HL-60/S4 (cell line): ENCODE measurements at regions not wholly inside any gene's neighbourhood (a gene's known extent, or its start where the extent isn't known, plus 50 kb on each side); places are given as distances from the start of the nearest gene placed in this dataset.
"Not testable (repeated sequence)": the region's sequence is repeated elsewhere in the genome, so short reads cannot be mapped to it uniquely, and the experiment has no call there.

Source experiments
- in situ Hi-C: fragments of 300-500 bp; cut with MboI; formaldehyde crosslinking; loops from 2 replicates; pipeline ENCODE4 v1.14.3; 2022; ENCODE audit warnings: low sequenced_read_pairs

DNA sequence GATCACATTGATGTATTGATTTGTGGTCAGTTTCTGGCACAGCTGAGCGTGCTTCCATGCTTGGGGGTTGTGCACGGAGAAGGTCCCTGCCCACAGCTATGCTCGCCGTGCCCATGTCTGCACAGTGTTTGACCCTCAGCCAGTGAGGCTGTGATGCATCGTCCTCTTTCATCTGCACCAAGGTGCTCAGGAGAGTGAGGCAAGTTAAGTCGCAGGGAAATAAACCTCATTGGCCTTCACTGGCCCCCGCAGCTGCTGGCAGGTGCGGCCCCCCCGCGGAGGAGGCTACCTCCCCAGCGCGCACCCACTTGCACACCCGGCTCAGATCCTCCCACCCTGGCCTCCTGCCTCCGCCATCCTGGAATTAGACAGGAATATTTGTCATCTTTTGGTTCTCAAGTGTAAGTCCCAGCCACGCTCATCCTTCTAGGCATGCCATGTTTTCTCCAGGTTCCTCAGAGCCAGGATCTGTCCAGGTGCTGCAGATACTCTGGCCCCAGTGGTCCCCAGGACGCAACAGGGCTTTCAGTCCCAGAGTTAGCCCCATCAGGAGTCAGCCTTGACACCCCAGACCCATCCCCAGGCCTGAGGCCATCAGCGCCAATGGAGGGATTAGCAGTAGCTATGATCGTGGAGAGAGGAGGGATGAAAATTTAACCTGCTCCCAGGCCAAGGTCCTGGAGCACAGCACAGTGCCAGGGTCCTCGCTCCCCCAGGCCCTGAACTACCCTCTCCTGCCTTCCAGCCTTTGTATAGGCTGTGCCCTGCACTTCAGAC is 93.7 kb downstream of the OAT start:
- in situ Hi-C loops, result no loop called here

DNA sequence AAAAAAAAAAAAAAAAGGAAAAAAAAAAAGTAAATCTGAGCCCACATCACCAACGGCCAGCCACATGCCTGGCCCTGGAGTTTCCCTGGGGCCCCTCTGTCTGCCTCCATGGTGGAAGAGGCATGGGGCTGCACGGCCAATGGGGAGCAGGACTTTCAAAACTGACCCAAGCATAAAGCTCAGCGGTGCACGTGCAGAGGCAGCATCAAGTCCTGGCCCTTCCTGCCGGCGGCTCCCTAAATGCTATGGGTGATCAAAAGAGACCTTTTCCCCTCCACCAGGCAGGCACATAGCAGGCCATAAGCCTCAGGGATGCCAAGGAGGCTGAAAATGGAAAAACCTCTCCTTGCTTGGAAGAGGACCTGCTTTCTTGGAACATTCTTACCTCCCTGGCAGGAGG is 94.3 kb downstream of the OAT start:
- in situ Hi-C loops, result no loop called here

GRCh38 chr10:124323806-124324205 is 94.9 kb downstream of the OAT start:
- in situ Hi-C loops, result no loop called here

GRCh38 chr10:124323111-124323725 is 95.5 kb downstream of the OAT start:
- in situ Hi-C loops, result no loop called here

GRCh38 chr10:124322191-124322980 is 96.3 kb downstream of the OAT start:
- in situ Hi-C loops, result no loop called here

DNA sequence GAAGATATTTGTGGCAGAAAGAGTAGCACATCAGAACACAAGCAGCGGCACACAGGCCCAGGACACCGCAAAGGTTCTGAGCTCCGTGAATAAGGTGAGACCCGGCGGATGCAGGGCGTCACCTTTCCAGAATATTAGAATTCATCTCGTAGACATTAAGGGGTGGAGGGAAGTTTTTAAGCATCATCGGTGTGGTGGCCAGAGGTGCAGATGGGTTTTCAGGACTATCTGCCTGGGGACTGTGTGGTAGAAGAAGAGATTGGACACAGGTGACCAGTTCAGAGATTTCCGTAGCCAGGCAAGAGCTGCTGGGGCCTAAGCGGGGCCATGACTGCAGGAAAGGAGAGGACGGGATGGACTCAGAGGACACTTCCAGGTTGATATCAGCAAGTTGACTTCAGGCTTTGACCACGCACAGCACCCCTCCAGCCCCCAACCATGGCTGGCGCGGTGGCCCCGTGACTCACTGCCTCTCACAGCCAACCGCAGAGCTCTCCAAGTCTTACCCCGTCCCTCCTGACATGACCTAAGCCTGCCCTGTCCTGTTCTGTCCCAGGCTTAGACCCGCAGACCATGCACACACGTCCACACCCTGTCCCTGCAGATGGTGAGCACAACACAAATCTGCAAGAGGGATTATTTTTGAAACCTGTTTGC is 97.2 kb downstream of the OAT start:
- in situ Hi-C loops, result no loop called here

- in situ Hi-C loops, result no loop called here
These were observed 97.8 kb downstream of the OAT start for GRCh38 chr10:124320778-124321432.

GRCh38 chr10:124319926-124320391 is 98.8 kb downstream of the OAT start:
- in situ Hi-C loops, result no loop called here

GRCh38 chr10:124319520-124319919 is 99.2 kb downstream of the OAT start:
- in situ Hi-C loops, result not testable (repeated sequence)

DNA sequence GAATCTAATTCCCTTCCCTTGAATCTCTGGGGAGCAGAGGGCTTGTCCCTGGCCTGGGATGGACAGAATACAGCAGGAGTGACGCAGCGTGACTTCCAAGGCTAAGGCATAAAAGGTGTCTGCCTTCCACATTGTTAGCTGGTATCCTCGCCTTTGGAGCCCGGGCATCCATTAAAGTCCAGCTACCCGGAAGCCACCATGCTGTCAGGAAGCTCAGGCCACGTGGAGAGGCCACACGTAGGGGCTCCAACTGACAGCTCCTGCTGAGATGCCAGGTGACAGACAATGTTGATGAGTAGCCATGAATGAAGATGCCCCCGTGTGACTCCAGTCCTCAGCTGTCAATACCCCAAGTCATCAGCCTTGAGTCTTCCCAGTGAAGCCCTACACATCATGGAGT is 99.9 kb downstream of the OAT start:
- in situ Hi-C loops, result no loop called here

DNA sequence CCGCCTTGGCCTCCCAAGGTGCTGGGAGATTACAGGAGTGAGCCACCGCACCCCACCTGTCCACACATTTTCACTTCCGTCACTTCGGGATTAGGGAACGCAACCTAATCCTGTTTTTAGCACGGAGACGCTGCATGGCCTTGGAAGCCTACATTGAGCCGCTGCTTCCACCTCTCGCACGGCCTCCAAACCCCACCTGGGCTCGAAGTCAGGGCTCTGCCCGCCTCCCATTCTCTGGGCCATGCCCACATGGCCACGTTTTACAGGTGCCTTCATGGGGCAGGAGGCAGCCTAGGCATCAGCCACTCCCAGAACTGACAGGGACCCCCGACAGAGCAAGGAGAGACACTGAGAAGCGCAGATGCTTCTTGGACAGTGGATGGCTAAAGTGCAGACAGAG is 100.6 kb downstream of the OAT start:
- in situ Hi-C loops, result no loop called here

- in situ Hi-C loops, result no loop called here
These were observed 102.4 kb downstream of the OAT start for GRCh38 chr10:124316326-124316725.

DNA sequence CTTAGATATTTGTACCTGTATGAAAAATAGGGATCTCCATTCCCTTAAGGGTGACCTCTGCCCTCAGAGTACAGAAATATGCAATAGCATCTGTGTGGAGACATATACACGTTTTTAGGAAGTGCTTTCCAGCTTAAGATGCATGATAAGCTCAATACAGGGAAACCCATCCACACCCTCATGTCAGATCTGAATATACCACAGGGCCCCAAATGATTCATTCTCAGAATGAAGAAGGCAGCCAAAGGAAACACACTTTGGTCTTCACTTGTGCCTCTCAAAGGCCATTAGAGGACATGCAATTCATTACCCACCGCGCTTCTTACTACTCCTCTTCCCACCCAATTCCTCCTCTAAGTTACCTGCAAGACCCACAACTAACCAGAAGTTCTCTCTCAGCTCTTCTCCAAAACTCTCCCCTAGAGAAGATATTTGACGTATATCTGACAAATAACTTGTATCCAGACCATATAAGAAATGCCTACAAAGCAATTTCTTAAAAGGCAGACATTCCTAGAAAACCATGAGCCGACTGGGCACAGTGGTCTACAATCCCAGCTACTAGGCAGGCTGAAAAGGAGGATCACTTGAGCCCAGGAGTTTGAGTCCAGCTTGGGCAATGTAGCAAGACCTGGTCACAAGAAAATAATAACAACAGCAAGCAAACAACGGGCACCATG is 103.0 kb downstream of the OAT start:
- in situ Hi-C loops, result no loop called here

GRCh38 chr10:124313374-124313773 is 105.3 kb downstream of the OAT start:
- in situ Hi-C loops, result no loop called here

DNA sequence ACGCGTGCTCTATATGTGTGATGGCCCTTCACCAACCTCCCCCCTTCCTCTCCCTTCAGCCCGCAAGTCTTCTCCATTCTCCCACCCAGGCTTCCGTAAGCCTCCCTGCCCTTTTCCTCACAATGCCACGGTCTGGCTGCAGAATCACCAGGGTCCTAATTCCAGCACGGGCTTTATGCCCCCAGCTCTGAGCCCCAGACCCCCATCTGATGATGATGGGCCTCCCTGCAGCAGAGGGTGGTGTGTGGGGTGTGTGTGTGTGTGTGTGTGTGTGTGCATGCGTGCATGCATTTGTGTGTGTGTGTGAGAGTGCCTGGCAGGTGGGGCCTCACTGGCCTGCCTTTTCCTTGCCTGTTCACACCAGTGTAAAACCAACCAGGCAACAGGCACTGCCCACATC is 109.9 kb downstream of the OAT start:
- in situ Hi-C loops, result no loop called here

DNA sequence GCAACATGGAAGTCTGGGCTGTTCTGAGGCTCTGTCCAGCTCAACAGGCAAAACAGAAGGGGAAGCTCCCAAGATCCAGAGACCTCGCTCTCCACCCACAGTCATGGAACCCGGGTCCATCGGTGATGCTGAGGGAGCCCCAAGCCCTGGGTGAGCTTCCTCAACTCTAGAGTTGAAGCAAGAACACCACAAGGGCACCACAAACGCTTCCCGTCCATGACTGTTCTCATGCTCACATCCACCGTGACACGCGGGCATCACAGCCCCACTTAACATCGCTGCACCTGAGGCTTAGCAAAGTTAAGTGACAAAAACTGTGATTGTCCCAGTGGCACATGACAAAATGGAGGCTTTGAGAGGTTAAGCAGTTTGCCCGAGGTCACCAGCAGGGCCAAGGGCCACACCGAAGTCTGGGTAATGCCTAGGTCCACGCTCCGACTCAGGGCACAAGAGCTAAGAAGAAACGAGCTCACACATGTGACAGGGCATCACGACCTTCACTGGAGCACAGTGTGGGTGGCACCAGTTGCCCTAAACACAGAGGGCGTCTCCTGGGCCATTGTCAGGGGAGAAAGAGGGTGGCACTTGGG is 110.6 kb downstream of the OAT start:
- in situ Hi-C loops, result no loop called here

GRCh38 chr10:124307591-124307990 is 111.1 kb downstream of the OAT start:
- in situ Hi-C loops, result no loop called here

GRCh38 chr10:124306922-124307371 is 111.8 kb downstream of the OAT start:
- in situ Hi-C loops, result no loop called here

DNA sequence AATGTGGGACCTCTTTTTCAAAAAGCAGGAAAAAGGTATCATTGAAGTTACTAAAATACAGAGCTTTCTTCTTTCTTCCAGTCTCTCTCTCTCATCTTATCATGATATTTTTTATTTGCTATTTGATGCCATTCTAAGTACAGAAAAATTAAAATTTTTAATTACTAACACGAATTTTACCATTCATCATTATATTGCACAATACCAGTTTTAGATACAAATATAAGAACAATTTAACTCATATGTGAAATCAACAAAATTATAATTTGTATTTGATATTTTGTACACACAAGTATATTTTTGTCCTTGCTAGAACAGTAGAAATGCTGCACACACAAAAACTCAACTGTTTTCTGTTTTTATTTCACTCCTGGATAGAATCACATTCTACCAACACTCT is 112.2 kb downstream of the OAT start:
- in situ Hi-C loops, result no loop called here

DNA sequence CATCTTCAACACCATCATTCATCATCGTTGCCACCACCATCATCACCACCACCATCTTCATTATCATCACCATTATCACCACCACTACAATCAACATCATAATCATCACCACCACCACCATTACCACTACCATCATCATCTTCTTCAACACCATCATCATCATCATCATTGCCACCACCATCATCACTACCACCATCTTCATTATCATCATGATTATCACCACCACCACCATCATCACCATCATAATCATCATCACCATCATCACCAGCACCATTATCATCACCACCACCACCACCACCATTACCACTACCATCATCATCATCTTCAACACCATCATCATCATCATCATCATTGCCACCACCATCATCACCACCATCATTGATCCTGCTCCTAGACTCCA is 112.7 kb downstream of the OAT start:
- in situ Hi-C loops, result no loop called here
